ENCODE measurements at regions not wholly inside any gene's neighbourhood (a gene's known extent, or its start where the extent isn't known, plus 50 kb on each side); places are given as distances from the start of the nearest gene placed in this dataset.

GRCh38 chr9:26086396-26086795 is 408.2 kb upstream of the TUSC1 start:
- Histone ChIP-seq H3K36me3 (no peaks in the 10 kb centered on the region), H3K4me1 (no peaks in the 10 kb centered on the region), H3K4me3 (no peak overlapping the region), H4K20me1 (no peaks in the 10 kb centered on the region), H3K9ac (no peak overlapping the region), H3K9me3 (no peaks in the 10 kb centered on the region), H3K27ac (no peak overlapping the region), H3K4me2 (no peak overlapping the region), H3K27me3 (no peaks in the 10 kb centered on the region)
- TF ChIP-seq Cebpa-rat (IDR thresholded peaks at IDR 0.05): no peak

- H3K27me3 ChIP-seq: no peaks in the 10 kb centered on the region
- no peaks in the 10 kb centered on the region for H3K4me1 ChIP-seq
- no peak overlapping the region for H3K27ac ChIP-seq
- H4K20me1 ChIP-seq: no peaks in the 10 kb centered on the region
- no peaks in the 10 kb centered on the region for H3K36me3 ChIP-seq
- H3K9ac ChIP-seq: no peak overlapping the region
- peaks cover 10% of the 10 kb centered on the region; the same call in 1 of the 2 replicates for H3K9me3 ChIP-seq
- no peak overlapping the region for H3K4me2 ChIP-seq
- no peak overlapping the region for H3K4me3 ChIP-seq
- no peak for TF ChIP-seq Cebpa-rat (IDR thresholded peaks at IDR 0.05)
Measured at GRCh38 chr9:26081847-26082246, 403.6 kb upstream of the TUSC1 start.

- H3K27me3 ChIP-seq: no peaks in the 10 kb centered on the region
Measured at GRCh38 chr9:26078706-26079105, 400.5 kb upstream of the TUSC1 start.

GRCh38 chr9:26077860-26078259 is 399.6 kb upstream of the TUSC1 start:
- no peak for TF ChIP-seq Cebpa-rat (IDR thresholded peaks at IDR 0.05)
- H3K4me3 ChIP-seq: no peak overlapping the region
- H3K9me3 ChIP-seq: peaks cover 16% of the 10 kb centered on the region; the same call in 1 of the 2 replicates
- no peaks in the 10 kb centered on the region for H3K4me1 ChIP-seq
- no peaks in the 10 kb centered on the region for H3K27me3 ChIP-seq
- H3K9ac ChIP-seq: no peak overlapping the region
- H3K4me2 ChIP-seq: no peak overlapping the region
- H3K36me3 ChIP-seq: no peaks in the 10 kb centered on the region
- H3K27ac ChIP-seq: no peak overlapping the region
- H4K20me1 ChIP-seq: no peaks in the 10 kb centered on the region

More at GRCh38 chr9:26078706-26079105, 400.5 kb upstream of the TUSC1 start:
- TF ChIP-seq Cebpa-rat (IDR thresholded peaks at IDR 0.05): no peak
- H3K9ac ChIP-seq: no peak overlapping the region
- no peak overlapping the region for H3K4me2 ChIP-seq
- H3K4me3 ChIP-seq: no peak overlapping the region
- H3K4me1 ChIP-seq: no peaks in the 10 kb centered on the region
- peaks cover 16% of the 10 kb centered on the region; the same call in 1 of the 2 replicates for H3K9me3 ChIP-seq
- no peaks in the 10 kb centered on the region for H3K36me3 ChIP-seq
- H4K20me1 ChIP-seq: no peaks in the 10 kb centered on the region
- no peak overlapping the region for H3K27ac ChIP-seq

- Histone ChIP-seq H3K4me3 (no peak overlapping the region), H3K9me3 (no peaks in the 10 kb centered on the region), H3K36me3 (no peaks in the 10 kb centered on the region), H3K9ac (no peak overlapping the region), H3K27ac (no peak overlapping the region), H3K27me3 (no peaks in the 10 kb centered on the region), H3K4me2 (no peak overlapping the region), H3K4me1 (no peaks in the 10 kb centered on the region), H4K20me1 (no peaks in the 10 kb centered on the region)
- no peak for TF ChIP-seq Cebpa-rat (IDR thresholded peaks at IDR 0.05)
Measured at GRCh38 chr9:26067608-26068007, 389.4 kb upstream of the TUSC1 start.

- no peaks in the 10 kb centered on the region for H3K36me3 ChIP-seq
- no peak overlapping the region for H3K4me2 ChIP-seq
- no peak overlapping the region for H3K4me3 ChIP-seq
- no peaks in the 10 kb centered on the region for H3K9me3 ChIP-seq
- no peaks in the 10 kb centered on the region for H4K20me1 ChIP-seq
- no peaks in the 10 kb centered on the region for H3K27me3 ChIP-seq
- no peak overlapping the region for H3K27ac ChIP-seq
- H3K4me1 ChIP-seq: no peaks in the 10 kb centered on the region
- no peak for TF ChIP-seq Cebpa-rat (IDR thresholded peaks at IDR 0.05)
- H3K9ac ChIP-seq: no peak overlapping the region
Measured at GRCh38 chr9:26066237-26066636, 388.0 kb upstream of the TUSC1 start.

GRCh38 chr9:26061948-26062575 is 383.8 kb upstream of the TUSC1 start:
- Histone ChIP-seq H3K27me3 (no peaks in the 10 kb centered on the region), H3K27ac (no peak overlapping the region), H3K4me1 (no peaks in the 10 kb centered on the region), H3K36me3 (no peaks in the 10 kb centered on the region), H3K4me2 (no peak overlapping the region), H4K20me1 (no peaks in the 10 kb centered on the region), H3K9ac (no peak overlapping the region), H3K4me3 (no peak overlapping the region), H3K9me3 (no peaks in the 10 kb centered on the region)
- TF ChIP-seq Cebpa-rat (IDR thresholded peaks at IDR 0.05): no peak

- no peak for TF ChIP-seq Cebpa-rat (IDR thresholded peaks at IDR 0.05)
- H3K27ac ChIP-seq: no peak overlapping the region
- H3K9me3 ChIP-seq: no peaks in the 10 kb centered on the region
Measured at GRCh38 chr9:26058111-26058895, 380.1 kb upstream of the TUSC1 start.

GRCh38 chr9:26057050-26057449 is 378.8 kb upstream of the TUSC1 start:
- no peaks in the 10 kb centered on the region for H3K4me1 ChIP-seq
- no peak overlapping the region for H3K9ac ChIP-seq
- H3K27ac ChIP-seq: no peak overlapping the region
- no peak for TF ChIP-seq Cebpa-rat (IDR thresholded peaks at IDR 0.05)
- no peaks in the 10 kb centered on the region for H4K20me1 ChIP-seq
- H3K4me2 ChIP-seq: no peak overlapping the region
- H3K9me3 ChIP-seq: no peaks in the 10 kb centered on the region
- no peaks in the 10 kb centered on the region for H3K27me3 ChIP-seq
- H3K4me3 ChIP-seq: no peak overlapping the region
- no peaks in the 10 kb centered on the region for H3K36me3 ChIP-seq

More at GRCh38 chr9:26058111-26058895, 380.1 kb upstream of the TUSC1 start:
- no peak overlapping the region for H3K4me2 ChIP-seq
- no peaks in the 10 kb centered on the region for H4K20me1 ChIP-seq
- no peaks in the 10 kb centered on the region for H3K27me3 ChIP-seq
- H3K4me3 ChIP-seq: no peak overlapping the region
- H3K36me3 ChIP-seq: no peaks in the 10 kb centered on the region
- no peaks in the 10 kb centered on the region for H3K4me1 ChIP-seq
- H3K9ac ChIP-seq: no peak overlapping the region
